Stimulated activated CD4-positive, alpha-beta T cell treated with anti-CD3 and anti-CD28 coated beads, Interleukin-4, amount 100 ng/mL, for 24 hours (primary cell): ENCODE measurements at regions not wholly inside any gene's neighbourhood (a gene's known extent, or its start where the extent isn't known, plus 50 kb on each side); places are given as distances from the start of the nearest gene placed in this dataset.

Experiments used
- DNase-seq: peaks from one replicate; pipeline ENCODE4 v3.0.0-alpha.2; 2020

DNA sequence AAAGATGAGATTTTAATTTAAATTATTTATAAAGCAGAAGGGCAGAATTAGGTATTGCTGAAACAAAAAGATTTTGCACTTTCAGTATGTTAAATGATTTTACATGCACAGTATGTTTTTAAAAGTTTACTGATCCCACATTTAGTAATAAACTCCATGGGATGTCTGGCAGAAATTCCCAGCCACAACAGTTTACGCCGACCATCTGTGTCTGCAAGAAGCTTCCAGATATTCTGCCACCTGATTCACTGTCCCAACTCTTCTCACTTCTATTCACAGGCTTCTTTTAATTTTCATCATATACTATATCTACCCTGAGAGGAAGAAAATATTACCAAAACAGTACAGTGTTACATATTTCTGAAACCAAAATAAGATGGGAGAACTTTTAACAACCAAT is 115.8 kb upstream of the IQCM start:
- no peak for DNase-seq

DNA sequence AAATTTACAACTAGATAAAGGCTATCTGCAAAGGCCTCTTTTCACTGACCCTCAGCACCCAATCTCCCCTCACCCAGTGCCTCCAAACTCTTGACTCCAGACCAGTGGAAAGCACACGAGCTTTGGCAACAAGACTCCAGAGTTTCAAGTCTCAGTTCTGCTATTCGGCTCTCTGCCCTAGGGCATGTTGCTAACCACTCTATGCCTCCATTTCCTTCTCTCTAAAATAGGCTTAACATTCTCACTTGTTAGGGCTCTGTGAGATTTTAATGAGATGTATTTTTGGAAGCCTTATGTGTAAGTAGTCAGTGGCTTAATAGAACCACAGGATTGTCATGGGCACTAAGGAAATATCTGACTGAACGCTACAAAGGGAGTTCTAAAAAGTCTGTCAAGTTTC is 116.5 kb upstream of the IQCM start:
- DNase-seq = no peak

GRCh38 chr4:149933120-149933519 is 117.5 kb upstream of the IQCM start:
- DNase-seq = no peak

DNA sequence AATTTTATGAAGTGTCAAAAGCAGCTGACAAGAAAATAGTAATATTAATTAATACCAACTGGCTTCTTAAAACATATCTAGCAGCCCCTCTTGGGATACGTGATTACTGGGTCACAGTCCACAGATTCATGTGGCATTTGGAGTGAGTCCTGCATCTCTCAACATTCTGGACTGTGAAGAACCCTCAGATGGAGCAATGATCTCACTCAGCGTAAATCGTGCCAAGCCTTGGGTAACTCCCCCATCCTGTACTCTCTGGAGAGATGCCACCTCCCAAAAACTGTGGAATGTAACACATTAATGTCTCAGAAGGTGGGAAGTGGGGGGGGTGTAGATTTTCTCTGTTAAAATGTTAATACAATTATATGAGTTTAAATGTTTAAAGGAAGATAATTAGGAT is 118.2 kb upstream of the IQCM start:
- no peak for DNase-seq

DNA sequence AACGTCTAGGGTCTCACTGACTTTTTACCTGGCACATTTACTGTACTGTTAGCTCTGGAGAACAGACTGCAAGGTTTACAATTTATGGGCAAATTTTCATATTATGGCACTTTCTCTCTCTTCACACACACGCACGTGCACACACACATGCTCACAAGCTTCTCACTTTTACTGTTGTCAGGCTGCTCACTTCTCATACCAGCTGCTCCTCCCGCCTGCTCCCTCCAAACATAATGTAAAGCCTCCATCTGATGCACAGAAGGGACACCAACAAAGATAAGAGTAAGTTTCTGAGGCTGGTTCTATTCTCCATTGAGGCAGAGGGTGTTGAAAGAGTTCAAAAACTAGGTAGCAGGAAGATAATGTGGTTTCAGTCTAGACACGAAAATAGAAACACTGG is 128.9 kb upstream of the DCLK2 start:
- DNase-seq = no peak

- DNase-seq = no peak
These were observed 126.9 kb upstream of the DCLK2 start for GRCh38 chr4:149951152-149951900.

DNA sequence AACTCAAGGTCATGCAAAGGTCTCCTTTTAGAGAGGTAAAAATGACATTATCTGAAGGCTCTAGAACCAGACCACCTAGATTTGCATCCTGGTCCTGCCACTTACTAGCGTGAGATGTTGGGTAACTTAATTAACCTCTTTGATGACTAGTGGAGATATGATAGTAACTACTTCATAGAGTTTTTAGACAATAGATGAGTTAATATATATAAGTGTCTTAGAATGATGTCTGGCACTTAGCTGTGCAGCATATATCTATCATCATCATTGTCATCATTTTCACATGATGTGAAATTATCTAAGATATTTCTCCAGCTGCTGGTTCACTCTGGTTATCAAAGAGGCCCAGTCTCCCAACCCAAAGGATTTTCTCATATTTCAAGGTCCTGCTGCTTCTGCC is 126.1 kb upstream of the DCLK2 start:
- no peak for DNase-seq

DNA sequence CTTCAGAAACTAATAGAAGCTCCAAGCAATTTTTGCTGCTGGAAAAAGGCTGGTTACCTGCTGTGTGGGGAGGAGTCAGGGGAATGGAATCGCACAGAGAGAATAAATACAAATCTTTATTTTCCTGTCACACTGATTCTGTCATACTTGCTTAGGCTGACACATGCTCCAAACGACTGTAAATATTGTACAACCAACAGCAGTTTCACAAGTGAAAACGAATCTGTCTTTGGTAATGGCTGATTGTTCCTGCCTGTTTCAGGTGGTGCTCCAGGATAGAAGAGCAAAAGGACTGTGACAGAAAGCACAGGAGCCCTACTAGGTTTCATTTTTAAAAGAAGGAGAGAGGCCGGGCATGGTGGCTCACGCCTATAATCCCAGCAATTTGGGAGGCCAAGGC is 125.5 kb upstream of the DCLK2 start:
- DNase-seq = no peak

GRCh38 chr4:149955780-149956390 is 122.4 kb upstream of the DCLK2 start:
- DNase-seq = no peak

DNA sequence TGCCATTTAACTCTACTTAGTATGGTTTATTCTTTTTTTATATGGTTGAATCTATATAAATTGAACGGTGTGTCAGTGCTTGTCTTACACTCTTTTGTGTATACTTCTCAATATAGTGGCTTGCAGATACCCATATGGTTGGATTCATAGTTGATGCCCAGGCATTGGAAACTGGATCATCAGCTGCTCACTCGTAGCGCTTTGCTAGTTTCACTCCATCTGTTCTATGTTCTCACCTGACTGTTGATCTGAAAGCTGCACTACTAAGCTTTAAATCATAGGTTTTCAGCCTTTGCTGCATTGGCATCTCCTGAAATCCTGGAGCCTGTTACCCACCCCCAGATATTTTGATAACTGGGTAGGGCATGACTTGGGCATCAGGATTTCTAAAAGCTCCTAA is 121.6 kb upstream of the DCLK2 start:
- no peak for DNase-seq

GRCh38 chr4:149961876-149962597 is 116.2 kb upstream of the DCLK2 start:
- DNase-seq = no peak

DNA sequence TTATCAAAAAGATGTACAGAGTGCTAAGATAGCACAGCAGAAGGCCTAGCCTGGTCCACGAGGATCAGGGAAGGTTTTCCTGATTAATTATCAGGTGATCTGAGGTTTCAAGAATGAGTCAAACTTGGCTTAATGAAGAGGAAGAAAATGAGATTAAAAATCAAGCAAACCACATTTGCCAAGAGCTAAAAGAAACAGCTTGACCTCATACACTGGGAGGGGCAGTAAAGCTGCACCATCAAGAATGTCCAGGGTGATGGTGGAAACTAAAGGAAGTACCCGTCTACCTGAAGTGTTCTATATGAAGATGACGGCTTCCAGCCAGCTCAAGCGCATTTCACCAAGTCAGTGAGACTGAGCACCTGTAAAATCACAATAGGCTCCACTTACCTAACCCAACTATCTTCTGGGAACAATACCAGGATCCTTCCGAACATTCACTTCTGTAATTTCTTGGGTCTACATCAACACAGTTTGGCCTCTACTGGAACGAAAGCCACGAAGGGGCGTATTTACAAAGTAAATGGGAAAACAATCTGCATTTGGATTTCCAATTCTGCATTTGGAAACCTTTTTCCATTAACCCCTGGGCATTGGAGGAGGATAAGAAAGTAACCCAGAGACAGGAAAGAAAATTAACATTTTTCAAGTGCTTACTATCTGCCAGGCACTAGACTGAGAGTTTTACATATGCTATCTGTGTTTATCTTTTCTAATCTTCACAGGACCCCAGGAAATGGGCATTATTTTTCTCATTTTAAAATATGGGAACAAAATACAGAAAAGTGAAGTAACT is 114.0 kb upstream of the DCLK2 start:
- DNase-seq = no peak

DNA sequence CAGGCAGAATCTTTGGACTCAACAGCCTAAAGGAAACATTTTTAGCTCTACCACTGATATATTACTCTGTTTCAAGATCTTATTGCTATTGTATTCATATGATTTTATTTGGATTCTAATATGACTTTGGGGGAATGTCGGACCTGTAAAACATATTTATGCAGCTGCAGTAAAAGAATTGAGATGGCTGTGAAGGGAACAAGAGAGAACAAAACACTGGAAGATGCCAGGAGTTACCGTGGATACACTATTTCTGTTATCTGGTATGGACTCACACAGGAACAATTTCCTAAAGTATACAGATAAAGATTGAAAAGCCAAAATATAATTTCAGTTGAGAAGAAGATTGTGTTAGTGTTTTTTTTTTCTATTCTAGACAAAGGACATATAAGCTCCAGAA is 113.0 kb upstream of the DCLK2 start:
- no peak for DNase-seq

GRCh38 chr4:149972407-149972806 is 105.8 kb upstream of the DCLK2 start:
- DNase-seq = no peak

GRCh38 chr4:149973181-149973580 is 105.1 kb upstream of the DCLK2 start:
- no peak for DNase-seq

DNA sequence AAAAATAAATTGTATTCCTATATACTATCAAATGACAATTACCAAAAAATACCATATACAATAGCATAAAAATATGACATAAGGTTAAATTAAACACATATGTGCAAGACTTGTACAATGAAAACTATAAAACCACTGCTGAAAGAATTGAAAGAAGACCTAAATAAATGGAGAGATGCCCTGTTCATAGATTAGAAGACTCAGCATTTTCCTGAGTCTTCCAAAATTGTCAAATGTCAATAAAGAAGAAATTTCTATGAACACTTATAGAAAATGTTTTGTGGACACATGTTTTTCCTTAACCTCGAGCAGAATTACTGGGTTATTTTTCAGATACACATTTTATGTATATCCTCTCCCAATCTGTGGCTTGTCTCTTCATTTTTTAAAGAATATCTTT is 103.1 kb upstream of the DCLK2 start:
- DNase-seq = no peak

- no peak for DNase-seq
These were observed 98.0 kb upstream of the DCLK2 start for GRCh38 chr4:149980121-149980682.

GRCh38 chr4:149980941-149981340 is 97.3 kb upstream of the DCLK2 start:
- DNase-seq = peak; percentile 55

DNA sequence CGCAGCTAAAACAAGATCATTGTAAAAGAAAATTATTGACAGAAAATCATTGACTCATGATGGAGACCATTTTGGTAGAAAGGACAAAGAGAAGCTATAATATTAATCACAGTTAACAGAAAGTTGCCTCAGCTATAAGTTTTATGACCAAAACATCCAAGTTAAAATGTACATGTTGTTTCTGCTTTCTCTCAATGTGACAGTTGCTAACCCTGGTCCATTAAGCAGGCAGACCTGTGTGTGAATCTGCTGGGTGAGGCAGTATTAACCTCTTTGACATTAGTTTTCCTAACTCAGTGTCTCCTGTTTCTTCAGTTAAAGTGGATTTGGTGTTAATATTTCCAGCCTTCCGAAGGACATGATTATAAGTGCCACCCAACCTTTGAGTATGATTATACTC is 94.8 kb upstream of the DCLK2 start:
- no peak for DNase-seq

- no peak for DNase-seq
These were observed 94.3 kb upstream of the DCLK2 start for GRCh38 chr4:149983931-149984330.

GRCh38 chr4:149985981-149986380 is 92.3 kb upstream of the DCLK2 start:
- DNase-seq = no peak

DNA sequence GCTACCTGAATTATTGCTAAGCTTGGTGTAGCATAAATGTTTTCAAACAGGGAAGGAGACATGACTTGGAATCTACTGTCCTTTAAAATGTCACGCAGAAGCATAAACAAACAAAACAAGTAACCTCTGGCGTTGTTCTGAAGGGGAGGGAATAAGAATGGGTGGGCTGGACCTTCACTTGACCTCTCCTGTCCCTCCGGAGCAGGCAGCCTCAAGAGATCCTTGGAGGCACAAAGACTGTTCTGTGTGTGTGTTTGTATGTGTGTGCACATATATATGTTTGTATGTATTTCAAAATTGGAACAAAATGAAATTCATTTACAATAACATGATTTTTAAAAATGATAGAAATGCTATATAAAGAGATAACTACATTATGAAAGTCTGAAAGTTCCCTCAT is 91.3 kb upstream of the DCLK2 start:
- DNase-seq = no peak
